ENCODE measurements at regions not wholly inside any gene's neighbourhood (a gene's known extent, or its start where the extent isn't known, plus 50 kb on each side); places are given as distances from the start of the nearest gene placed in this dataset.

GRCh38 chr15:94844538-94845389 lies 613.4 kb downstream of the MCTP2 start (continued):
- TF ChIP-seq, protein P1, sequence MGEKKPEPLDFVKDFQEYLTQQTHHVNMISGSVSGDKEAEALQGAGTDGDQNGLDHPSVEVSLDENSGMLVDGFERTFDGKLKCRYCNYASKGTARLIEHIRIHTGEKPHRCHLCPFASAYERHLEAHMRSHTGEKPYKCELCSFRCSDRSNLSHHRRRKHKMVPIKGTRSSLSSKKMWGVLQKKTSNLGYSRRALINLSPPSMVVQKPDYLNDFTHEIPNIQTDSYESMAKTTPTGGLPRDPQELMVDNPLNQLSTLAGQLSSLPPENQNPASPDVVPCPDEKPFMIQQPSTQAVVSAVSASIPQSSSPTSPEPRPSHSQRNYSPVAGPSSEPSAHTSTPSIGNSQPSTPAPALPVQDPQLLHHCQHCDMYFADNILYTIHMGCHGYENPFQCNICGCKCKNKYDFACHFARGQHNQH (CRISPR knock-in tag; IDR thresholded peaks at IDR 0.05) = no peak
- TF ChIP-seq FOXA3 (CRISPR knock-in tag; IDR thresholded peaks at IDR 0.05) = peak; percentile 57
- TF ChIP-seq ZNF550 (CRISPR knock-in tag; IDR thresholded peaks at IDR 0.05; ENCODE audit: borderline replicate concordance) = no peak
- peak; percentile 50; the same call in 1 of the 2 replicates for TF ChIP-seq ZC3H13 (CRISPR knock-in tag; IDR thresholded peaks at IDR 0.05)
- TF ChIP-seq ZNF326 (CRISPR knock-in tag; IDR thresholded peaks at IDR 0.05; ENCODE audit: borderline replicate concordance) = no peak
- no peak; the same call in 1 of the 2 replicates for TF ChIP-seq ZNF678 (CRISPR knock-in tag; IDR thresholded peaks at IDR 0.05)
- TF ChIP-seq, protein P2, sequence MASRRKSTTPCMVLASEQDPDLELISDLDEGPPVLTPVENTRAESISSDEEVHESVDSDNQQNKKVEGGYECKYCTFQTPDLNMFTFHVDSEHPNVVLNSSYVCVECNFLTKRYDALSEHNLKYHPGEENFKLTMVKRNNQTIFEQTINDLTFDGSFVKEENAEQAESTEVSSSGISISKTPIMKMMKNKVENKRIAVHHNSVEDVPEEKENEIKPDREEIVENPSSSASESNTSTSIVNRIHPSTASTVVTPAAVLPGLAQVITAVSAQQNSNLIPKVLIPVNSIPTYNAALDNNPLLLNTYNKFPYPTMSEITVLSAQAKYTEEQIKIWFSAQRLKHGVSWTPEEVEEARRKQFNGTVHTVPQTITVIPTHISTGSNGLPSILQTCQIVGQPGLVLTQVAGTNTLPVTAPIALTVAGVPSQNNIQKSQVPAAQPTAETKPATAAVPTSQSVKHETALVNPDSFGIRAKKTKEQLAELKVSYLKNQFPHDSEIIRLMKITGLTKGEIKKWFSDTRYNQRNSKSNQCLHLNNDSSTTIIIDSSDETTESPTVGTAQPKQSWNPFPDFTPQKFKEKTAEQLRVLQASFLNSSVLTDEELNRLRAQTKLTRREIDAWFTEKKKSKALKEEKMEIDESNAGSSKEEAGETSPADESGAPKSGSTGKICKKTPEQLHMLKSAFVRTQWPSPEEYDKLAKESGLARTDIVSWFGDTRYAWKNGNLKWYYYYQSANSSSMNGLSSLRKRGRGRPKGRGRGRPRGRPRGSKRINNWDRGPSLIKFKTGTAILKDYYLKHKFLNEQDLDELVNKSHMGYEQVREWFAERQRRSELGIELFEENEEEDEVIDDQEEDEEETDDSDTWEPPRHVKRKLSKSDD (CRISPR knock-in tag; IDR thresholded peaks at IDR 0.05; ENCODE audit: low read depth) = no peak
- TF ChIP-seq ZBTB37 (CRISPR knock-in tag; IDR thresholded peaks at IDR 0.05) = no peak
- TF ChIP-seq PRDM4 (CRISPR knock-in tag; IDR thresholded peaks at IDR 0.05; ENCODE audit: borderline replicate concordance) = no peak
- TF ChIP-seq, protein P3, sequence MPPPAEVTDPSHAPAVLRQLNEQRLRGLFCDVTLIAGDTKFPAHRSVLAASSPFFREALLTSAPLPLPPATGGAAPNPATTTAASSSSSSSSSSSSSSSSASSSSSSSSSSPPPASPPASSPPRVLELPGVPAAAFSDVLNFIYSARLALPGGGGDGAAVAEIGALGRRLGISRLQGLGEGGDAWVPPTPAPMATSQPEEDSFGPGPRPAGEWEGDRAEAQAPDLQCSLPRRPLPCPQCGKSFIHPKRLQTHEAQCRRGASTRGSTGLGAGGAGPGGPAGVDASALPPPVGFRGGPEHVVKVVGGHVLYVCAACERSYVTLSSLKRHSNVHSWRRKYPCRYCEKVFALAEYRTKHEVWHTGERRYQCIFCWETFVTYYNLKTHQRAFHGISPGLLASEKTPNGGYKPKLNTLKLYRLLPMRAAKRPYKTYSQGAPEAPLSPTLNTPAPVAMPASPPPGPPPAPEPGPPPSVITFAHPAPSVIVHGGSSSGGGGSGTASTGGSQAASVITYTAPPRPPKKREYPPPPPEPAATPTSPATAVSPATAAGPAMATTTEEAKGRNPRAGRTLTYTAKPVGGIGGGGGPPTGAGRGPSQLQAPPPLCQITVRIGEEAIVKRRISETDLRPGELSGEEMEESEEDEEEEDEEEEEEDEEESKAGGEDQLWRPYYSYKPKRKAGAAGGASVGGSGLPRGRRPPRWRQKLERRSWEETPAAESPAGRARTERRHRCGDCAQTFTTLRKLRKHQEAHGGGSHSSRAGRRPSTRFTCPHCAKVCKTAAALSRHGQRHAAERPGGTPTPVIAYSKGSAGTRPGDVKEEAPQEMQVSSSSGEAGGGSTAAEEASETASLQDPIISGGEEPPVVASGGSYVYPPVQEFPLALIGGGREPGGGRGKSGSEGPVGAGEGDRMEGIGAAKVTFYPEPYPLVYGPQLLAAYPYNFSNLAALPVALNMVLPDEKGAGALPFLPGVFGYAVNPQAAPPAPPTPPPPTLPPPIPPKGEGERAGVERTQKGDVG (CRISPR knock-in tag; IDR thresholded peaks at IDR 0.05; ENCODE audit: borderline replicate concordance) = no peak
- no peak for TF ChIP-seq ZBTB33 (CRISPR knock-in tag; IDR thresholded peaks at IDR 0.05)
- TF ChIP-seq ZSCAN30 (CRISPR knock-in tag; IDR thresholded peaks at IDR 0.05) = no peak
- TF ChIP-seq ZNF224 (CRISPR knock-in tag; IDR thresholded peaks at IDR 0.05) = 0 out of 2 replicates have a peak, but pooled peaks have one; percentile 54
